Nephron progenitor cell (in vitro differentiated cells): ENCODE measurements at regions not wholly inside any gene's neighbourhood (a gene's known extent, or its start where the extent isn't known, plus 50 kb on each side); places are given as distances from the start of the nearest gene placed in this dataset.
"Not testable (repeated sequence)": the region's sequence is repeated elsewhere in the genome, so short reads cannot be mapped to it uniquely, and the experiment has no call there.

ENCODE experiments used
- DNase-seq: peaks from one replicate; pipeline ENCODE4 v3.0.0; 2021
- H3K27ac Mint-ChIP-seq: 2 replicates; pipeline ENCODE4 v1.8.0; 2021; ENCODE audit warnings: mild to moderate bottlenecking, moderate library complexity, mixed read lengths
- H3K27me3 Mint-ChIP-seq: 2 replicates; pipeline ENCODE4 v1.8.0; 2021; ENCODE audit warnings: mild to moderate bottlenecking, low read depth, mixed read lengths; ENCODE audit not compliant: poor library complexity
- H3K36me3 Mint-ChIP-seq: 2 replicates; pipeline ENCODE4 v1.8.0; 2021; ENCODE audit warnings: low read depth, mixed read lengths
- H3K4me1 Mint-ChIP-seq: 2 replicates; pipeline ENCODE4 v1.8.0; 2021; ENCODE audit warnings: mixed read lengths
- H3K4me3 Mint-ChIP-seq: 2 replicates; pipeline ENCODE4 v1.8.0; 2021; ENCODE audit warnings: mild to moderate bottlenecking, moderate library complexity, mixed read lengths
- H3K9me3 Mint-ChIP-seq: 2 replicates; pipeline ENCODE4 v1.8.0; 2021; ENCODE audit warnings: mild to moderate bottlenecking, moderate library complexity, mixed read lengths
- CTCF ChIP-seq: fragments of 200-600 bp; sonication (generic); IDR thresholded peaks from 2 replicates; pipeline ENCODE4 v1.5.0; 2021; ENCODE audit warnings: antibody characterized with exemption

GRCh38 chr3:180447136-180447535 lies 154.8 kb upstream of the TTC14 start:
- Mint-ChIP-seq H3K4me3 (no peak overlapping the region), H3K27ac (no peak overlapping the region), H3K27me3 (peaks cover 3% of the 10 kb centered on the region), H3K4me1 (no peaks in the 10 kb centered on the region), H3K9me3 (peaks cover 22% of the 10 kb centered on the region), H3K36me3 (no peaks in the 10 kb centered on the region)
- DNase-seq: no peak
- no peak for TF ChIP-seq CTCF

GRCh38 chr3:180448407-180448806 lies 153.6 kb upstream of the TTC14 start:
- not testable (repeated sequence) for H3K36me3 Mint-ChIP-seq, H3K4me1 Mint-ChIP-seq, H3K27ac Mint-ChIP-seq, DNase-seq, H3K27me3 Mint-ChIP-seq, H3K4me3 Mint-ChIP-seq
- peaks cover 22% of the 10 kb centered on the region for H3K9me3 Mint-ChIP-seq

GRCh38 chr3:180457225-180457624 lies 144.7 kb upstream of the TTC14 start:
- DNase-seq: no peak
- Mint-ChIP-seq H3K36me3 (no peaks in the 10 kb centered on the region), H3K9me3 (no peaks in the 10 kb centered on the region), H3K27ac (no peak overlapping the region), H3K27me3 (no peaks in the 10 kb centered on the region), H3K4me1 (no peaks in the 10 kb centered on the region), H3K4me3 (no peak overlapping the region)
- no peak for TF ChIP-seq CTCF

- H3K27me3 Mint-ChIP-seq: peaks cover 3% of the 10 kb centered on the region
- no peak for DNase-seq
- no peak overlapping the region for H3K4me3 Mint-ChIP-seq
- H3K4me1 Mint-ChIP-seq: no peaks in the 10 kb centered on the region
- no peak overlapping the region for H3K27ac Mint-ChIP-seq
- H3K36me3 Mint-ChIP-seq: no peaks in the 10 kb centered on the region
- TF ChIP-seq CTCF: no peak
- H3K9me3 Mint-ChIP-seq: no peaks in the 10 kb centered on the region
These were observed 135.5 kb upstream of the TTC14 start for GRCh38 chr3:180466401-180467011.

- no peak for DNase-seq
- Mint-ChIP-seq H3K4me3 (no peak overlapping the region), H3K4me1 (no peaks in the 10 kb centered on the region), H3K27ac (no peak overlapping the region), H3K27me3 (peaks cover 3% of the 10 kb centered on the region), H3K36me3 (no peaks in the 10 kb centered on the region), H3K9me3 (no peaks in the 10 kb centered on the region)
- no peak for TF ChIP-seq CTCF
These were observed 134.8 kb upstream of the TTC14 start for GRCh38 chr3:180467177-180467576.

- Mint-ChIP-seq H3K4me3 (no peak overlapping the region), H3K36me3 (no peaks in the 10 kb centered on the region), H3K4me1 (no peaks in the 10 kb centered on the region), H3K27ac (no peak overlapping the region), H3K9me3 (no peaks in the 10 kb centered on the region), H3K27me3 (peaks cover 3% of the 10 kb centered on the region)
- DNase-seq: no peak
- TF ChIP-seq CTCF: no peak
These were observed 132.8 kb upstream of the TTC14 start for GRCh38 chr3:180469149-180469548.
